ENCODE measurements at regions not wholly inside any gene's neighbourhood (a gene's known extent, or its start where the extent isn't known, plus 50 kb on each side); places are given as distances from the start of the nearest gene placed in this dataset.

DNA sequence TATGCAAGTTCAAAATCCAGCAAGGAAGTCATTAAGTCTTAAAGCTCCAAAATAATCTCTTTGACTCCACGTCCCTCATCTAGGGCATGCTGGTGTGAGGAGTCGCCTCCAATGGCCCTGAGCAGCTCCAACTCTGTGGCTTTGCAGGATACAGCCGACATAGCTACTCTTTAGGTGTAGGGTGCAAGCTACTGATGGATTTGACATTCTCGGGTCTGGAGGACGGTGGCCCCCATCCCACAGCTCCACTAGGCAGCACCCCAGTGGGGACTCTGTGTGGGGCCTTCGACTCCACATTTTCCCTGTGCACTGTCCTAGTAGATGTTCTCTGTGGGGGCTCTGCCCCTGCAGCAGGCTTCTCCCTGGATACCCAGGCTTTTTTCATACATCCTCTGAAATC is 333.2 kb upstream of the FGF13 start:
- TF ChIP-seq SPI1 (IDR thresholded peaks at IDR 0.05; ENCODE audit: borderline replicate concordance, low read depth), result no peak
- TF ChIP-seq POLR2AphosphoS5 (IDR thresholded peaks at IDR 0.05; ENCODE audit: low read depth), result no peak
- TF ChIP-seq, protein P1, sequence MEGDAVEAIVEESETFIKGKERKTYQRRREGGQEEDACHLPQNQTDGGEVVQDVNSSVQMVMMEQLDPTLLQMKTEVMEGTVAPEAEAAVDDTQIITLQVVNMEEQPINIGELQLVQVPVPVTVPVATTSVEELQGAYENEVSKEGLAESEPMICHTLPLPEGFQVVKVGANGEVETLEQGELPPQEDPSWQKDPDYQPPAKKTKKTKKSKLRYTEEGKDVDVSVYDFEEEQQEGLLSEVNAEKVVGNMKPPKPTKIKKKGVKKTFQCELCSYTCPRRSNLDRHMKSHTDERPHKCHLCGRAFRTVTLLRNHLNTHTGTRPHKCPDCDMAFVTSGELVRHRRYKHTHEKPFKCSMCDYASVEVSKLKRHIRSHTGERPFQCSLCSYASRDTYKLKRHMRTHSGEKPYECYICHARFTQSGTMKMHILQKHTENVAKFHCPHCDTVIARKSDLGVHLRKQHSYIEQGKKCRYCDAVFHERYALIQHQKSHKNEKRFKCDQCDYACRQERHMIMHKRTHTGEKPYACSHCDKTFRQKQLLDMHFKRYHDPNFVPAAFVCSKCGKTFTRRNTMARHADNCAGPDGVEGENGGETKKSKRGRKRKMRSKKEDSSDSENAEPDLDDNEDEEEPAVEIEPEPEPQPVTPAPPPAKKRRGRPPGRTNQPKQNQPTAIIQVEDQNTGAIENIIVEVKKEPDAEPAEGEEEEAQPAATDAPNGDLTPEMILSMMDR (IDR thresholded peaks at IDR 0.05; ENCODE audit: insufficient read depth, low read length), result no peak
- no peak for TF ChIP-seq GABPA (IDR thresholded peaks at IDR 0.05; ENCODE audit: low read depth)
- TF ChIP-seq, protein P2, sequence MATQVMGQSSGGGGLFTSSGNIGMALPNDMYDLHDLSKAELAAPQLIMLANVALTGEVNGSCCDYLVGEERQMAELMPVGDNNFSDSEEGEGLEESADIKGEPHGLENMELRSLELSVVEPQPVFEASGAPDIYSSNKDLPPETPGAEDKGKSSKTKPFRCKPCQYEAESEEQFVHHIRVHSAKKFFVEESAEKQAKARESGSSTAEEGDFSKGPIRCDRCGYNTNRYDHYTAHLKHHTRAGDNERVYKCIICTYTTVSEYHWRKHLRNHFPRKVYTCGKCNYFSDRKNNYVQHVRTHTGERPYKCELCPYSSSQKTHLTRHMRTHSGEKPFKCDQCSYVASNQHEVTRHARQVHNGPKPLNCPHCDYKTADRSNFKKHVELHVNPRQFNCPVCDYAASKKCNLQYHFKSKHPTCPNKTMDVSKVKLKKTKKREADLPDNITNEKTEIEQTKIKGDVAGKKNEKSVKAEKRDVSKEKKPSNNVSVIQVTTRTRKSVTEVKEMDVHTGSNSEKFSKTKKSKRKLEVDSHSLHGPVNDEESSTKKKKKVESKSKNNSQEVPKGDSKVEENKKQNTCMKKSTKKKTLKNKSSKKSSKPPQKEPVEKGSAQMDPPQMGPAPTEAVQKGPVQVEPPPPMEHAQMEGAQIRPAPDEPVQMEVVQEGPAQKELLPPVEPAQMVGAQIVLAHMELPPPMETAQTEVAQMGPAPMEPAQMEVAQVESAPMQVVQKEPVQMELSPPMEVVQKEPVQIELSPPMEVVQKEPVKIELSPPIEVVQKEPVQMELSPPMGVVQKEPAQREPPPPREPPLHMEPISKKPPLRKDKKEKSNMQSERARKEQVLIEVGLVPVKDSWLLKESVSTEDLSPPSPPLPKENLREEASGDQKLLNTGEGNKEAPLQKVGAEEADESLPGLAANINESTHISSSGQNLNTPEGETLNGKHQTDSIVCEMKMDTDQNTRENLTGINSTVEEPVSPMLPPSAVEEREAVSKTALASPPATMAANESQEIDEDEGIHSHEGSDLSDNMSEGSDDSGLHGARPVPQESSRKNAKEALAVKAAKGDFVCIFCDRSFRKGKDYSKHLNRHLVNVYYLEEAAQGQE (IDR thresholded peaks at IDR 0.05; ENCODE audit: insufficient replicate concordance, low read depth), result no peak
- no peak for DNase-seq (ENCODE audit: low read depth in 1 of 2, low spot score in 1 of 2)
- Histone ChIP-seq H3K27me3 (ENCODE audit: insufficient read depth, poor library complexity, severe bottlenecking) (no peaks in the 10 kb centered on the region), H3K27ac (replicated peaks) (no peak overlapping the region), H3K4me3 (replicated peaks; ENCODE audit: insufficient read depth, low read length) (no peak overlapping the region)

DNA sequence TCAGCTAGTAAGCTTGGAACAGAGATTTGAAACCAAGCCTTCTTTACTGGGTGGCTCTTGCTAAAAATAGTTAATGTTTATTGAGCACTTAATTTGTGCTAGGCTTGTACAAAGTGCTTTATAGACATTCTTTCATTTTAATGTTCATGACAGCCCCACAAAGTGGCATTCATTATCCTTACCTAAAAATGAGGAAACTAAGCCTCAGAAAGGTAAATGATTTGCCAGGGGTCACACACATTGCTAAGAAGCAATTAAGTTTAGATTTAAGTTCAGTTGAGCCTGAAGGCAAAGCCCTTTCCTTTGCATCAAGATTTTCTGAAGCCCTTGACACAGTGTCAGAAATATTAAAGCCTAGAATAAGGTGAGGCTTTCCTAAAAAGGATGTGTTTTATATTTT is 327.5 kb upstream of the FGF13 start:
- Histone ChIP-seq H3K27me3 (ENCODE audit: insufficient read depth, poor library complexity, severe bottlenecking) (no peaks in the 10 kb centered on the region), H3K4me3 (replicated peaks; ENCODE audit: insufficient read depth, low read length) (no peak overlapping the region), H3K27ac (replicated peaks) (no peak overlapping the region)
- TF ChIP-seq POLR2AphosphoS5 (IDR thresholded peaks at IDR 0.05; ENCODE audit: low read depth) (no peak), SPI1 (IDR thresholded peaks at IDR 0.05; ENCODE audit: borderline replicate concordance, low read depth) (no peak), GABPA (IDR thresholded peaks at IDR 0.05; ENCODE audit: low read depth) (no peak)
- TF ChIP-seq, protein P1 (IDR thresholded peaks at IDR 0.05; ENCODE audit: insufficient read depth, low read length), result no peak
- TF ChIP-seq, protein P2 (IDR thresholded peaks at IDR 0.05; ENCODE audit: insufficient replicate concordance, low read depth), result no peak
- DNase-seq (ENCODE audit: low read depth in 1 of 2, low spot score in 1 of 2), result no peak

DNA sequence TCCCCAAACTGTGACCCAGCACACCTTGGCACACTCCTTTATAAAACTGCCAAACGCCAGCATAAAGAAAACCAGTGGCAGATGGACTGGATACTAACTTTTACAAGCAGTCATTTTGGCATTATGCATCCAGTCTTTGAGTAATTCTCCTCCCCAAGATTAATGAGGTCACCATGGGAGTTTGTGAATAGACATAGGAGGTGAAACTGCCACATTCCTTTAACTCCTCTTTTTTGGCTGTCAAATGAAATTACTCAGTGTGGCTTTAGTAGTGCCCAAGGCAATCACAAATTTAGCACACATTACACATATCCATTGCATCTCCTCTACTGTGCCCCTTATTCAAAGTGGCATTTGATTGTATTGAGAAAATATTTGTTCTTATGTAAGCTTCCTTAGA is 315.3 kb upstream of the FGF13 start:
- TF ChIP-seq POLR2AphosphoS5 (IDR thresholded peaks at IDR 0.05; ENCODE audit: low read depth) (no peak), SPI1 (IDR thresholded peaks at IDR 0.05; ENCODE audit: borderline replicate concordance, low read depth) (no peak)
- TF ChIP-seq, protein P1 (IDR thresholded peaks at IDR 0.05; ENCODE audit: insufficient read depth, low read length), result no peak
- TF ChIP-seq, protein P2 (IDR thresholded peaks at IDR 0.05; ENCODE audit: insufficient replicate concordance, low read depth), result no peak
- H3K4me3 ChIP-seq (replicated peaks; ENCODE audit: insufficient read depth, low read length), result no peak overlapping the region
- no peaks in the 10 kb centered on the region for H3K27me3 ChIP-seq (ENCODE audit: insufficient read depth, poor library complexity, severe bottlenecking)
- no peak for DNase-seq (ENCODE audit: low read depth in 1 of 2, low spot score in 1 of 2)
- no peak overlapping the region for H3K27ac ChIP-seq (replicated peaks)

Measured in HL-60 (cell line).